IMR-90 (cell line): ENCODE measurements at regions not wholly inside any gene's neighbourhood (a gene's known extent, or its start where the extent isn't known, plus 50 kb on each side); places are given as distances from the start of the nearest gene placed in this dataset.

Experiments
- ATAC-seq: fragments of 200-7000 bp; cut with Tn5 transposase; 2 replicates; pipeline ENCODE4 v1.9.1; 2020; ENCODE audit warnings: low read depth, mild to moderate bottlenecking, moderate library complexity
- BruUV-seq: library from RNA; stranded (reverse); fragments of 400-500 nt; replicated peaks from 2 replicates; lab custom pipeline; 2021; lab: Mats Ljungman, UMichigan
- CTCF ChIA-PET: fragments of 300-600 bp; formaldehyde crosslinking; extraction: SDS; loops from one replicate; lab custom pipeline; 2021; ENCODE audit warnings: antibody characterized with exemption; lab: Yijun Ruan, JAX
- POLR2A ChIA-PET: fragments of 300-600 bp; sonication (Branson Sonifier 250); formaldehyde crosslinking; loops from one replicate; lab custom pipeline; 2022; ENCODE audit warnings: antibody characterized with exemption; ENCODE audit not compliant: unreplicated experiment; lab: Charles Lee
- DNase-seq: peaks from one replicate; pipeline ENCODE4 v3.0.0; 2013
- H2AFZ ChIP-seq: replicated peaks from 2 replicates; pipeline ENCODE3; 2013; ENCODE audit warnings: low read length, mild to moderate bottlenecking; ENCODE audit not compliant: poor library complexity
- H2AK5ac ChIP-seq: 2 replicates; pipeline ENCODE4 v1.6.1; 2013; ENCODE audit warnings: low read depth, low read length, inconsistent platforms
- H2AK9ac ChIP-seq: replicated peaks from 2 replicates; pipeline ENCODE3; 2013; ENCODE audit warnings: mild to moderate bottlenecking, low read depth, low read length, moderate library complexity; ENCODE audit not compliant: poor library complexity
- H2BK120ac ChIP-seq: 2 replicates; pipeline ENCODE4 v1.6.1; 2013; ENCODE audit warnings: low read depth, low read length, inconsistent platforms
- H2BK15ac ChIP-seq: 3 replicates; pipeline ENCODE4 v1.6.1; 2013; ENCODE audit warnings: low read depth, low read length, inconsistent platforms
- H2BK20ac ChIP-seq: 2 replicates; pipeline ENCODE4 v1.6.1; 2013; ENCODE audit warnings: low read depth, mild to moderate bottlenecking, inconsistent platforms, low read length, moderate library complexity
- H2BK5ac ChIP-seq: 2 replicates; pipeline ENCODE4 v1.6.1; 2013; ENCODE audit warnings: mild to moderate bottlenecking, low read depth, low read length, inconsistent platforms; ENCODE audit not compliant: poor library complexity, severe bottlenecking
- H3K14ac ChIP-seq: replicated peaks from 2 replicates; pipeline ENCODE4 v1.6.1; 2013; ENCODE audit warnings: low read depth, low read length, inconsistent platforms
- H3K18ac ChIP-seq: 2 replicates; pipeline ENCODE4 v1.6.1; 2013; ENCODE audit warnings: low read depth, low read length, control low read depth
- H3K23ac ChIP-seq: 2 replicates; pipeline ENCODE4 v1.6.1; 2013; ENCODE audit warnings: low read depth, low read length, inconsistent platforms
- H3K27ac ChIP-seq: 2 replicates; pipeline ENCODE4 v1.5.1; 2013; ENCODE audit warnings: mild to moderate bottlenecking, control low read depth, low read length; ENCODE audit not compliant: insufficient read depth
- H3K27me3 ChIP-seq: 2 replicates; pipeline ENCODE4 v1.6.1; 2013; ENCODE audit warnings: low read length; ENCODE audit not compliant: control insufficient read depth, insufficient read depth
- H3K36me3 ChIP-seq: 2 replicates; pipeline ENCODE4 v1.6.1; 2013; ENCODE audit warnings: low read length, mixed read lengths; ENCODE audit not compliant: control insufficient read depth, insufficient read depth
- H3K4ac ChIP-seq: 2 replicates; pipeline ENCODE4 v1.6.1; 2013; ENCODE audit warnings: low read depth, low read length, inconsistent platforms
- H3K4me1 ChIP-seq: 2 replicates; pipeline ENCODE4 v1.6.1; 2013; ENCODE audit warnings: low read length, mixed read lengths; ENCODE audit not compliant: control insufficient read depth, insufficient read depth
- H3K4me2 ChIP-seq: 2 replicates; pipeline ENCODE4 v1.6.1; 2013; ENCODE audit warnings: low read depth, mild to moderate bottlenecking, control low read depth, low read length, moderate library complexity
- H3K4me3 ChIP-seq: 2 replicates; pipeline ENCODE4 v1.5.1; 2013; ENCODE audit warnings: low read depth, mild to moderate bottlenecking, control low read depth, low read length, moderate library complexity; ENCODE audit not compliant: insufficient read depth
- H3K56ac ChIP-seq: 2 replicates; pipeline ENCODE4 v1.6.1; 2013; ENCODE audit warnings: low read length, inconsistent platforms; ENCODE audit not compliant: insufficient read depth; ENCODE audit errors: extremely low read depth
- H3K79me1 ChIP-seq, 2 experiments: 2 replicates each; pipeline ENCODE4 v1.6.1; 2013; ENCODE audit warnings: low read length in 2 of 2, inconsistent platforms in 1 of 2, low read depth in 1 of 2
- H3K9ac ChIP-seq: 2 replicates; pipeline ENCODE4 v1.6.1; 2013; ENCODE audit warnings: low read depth, low read length, control low read depth
- H3K9me1 ChIP-seq: 2 replicates; pipeline ENCODE4 v1.6.1; 2013; ENCODE audit warnings: low read length, inconsistent platforms; ENCODE audit not compliant: insufficient read depth
- H3K9me3 ChIP-seq: 2 replicates; pipeline ENCODE4 v1.6.1; 2013; ENCODE audit warnings: low read length; ENCODE audit not compliant: control insufficient read depth, insufficient read depth
- H4K20me1 ChIP-seq: 2 replicates; pipeline ENCODE4 v1.6.1; 2013; ENCODE audit warnings: low read length, inconsistent platforms; ENCODE audit not compliant: insufficient read depth
- H4K5ac ChIP-seq: 2 replicates; pipeline ENCODE4 v1.6.1; 2013; ENCODE audit warnings: mild to moderate bottlenecking, low read depth, low read length, control low read depth
- H4K8ac ChIP-seq, 2 experiments: 2 replicates each; pipeline ENCODE4 v1.6.1; 2013; ENCODE audit warnings: low read depth in 2 of 2, low read length in 2 of 2, control low read depth in 1 of 2, inconsistent platforms in 1 of 2
- H4K91ac ChIP-seq: 2 replicates; pipeline ENCODE4 v1.6.1; 2013; ENCODE audit warnings: low read depth, low read length, inconsistent platforms; ENCODE audit not compliant: insufficient read depth
- BHLHE40 ChIP-seq: fragments of 150-350 bp; IDR thresholded peaks from 2 replicates; pipeline ENCODE4 v1.6.1; 2016; ENCODE audit warnings: mild to moderate bottlenecking, low read depth, low read length
- CEBPB ChIP-seq: IDR thresholded peaks from 2 replicates; pipeline ENCODE4 v1.6.1; 2012; ENCODE audit warnings: low read depth, low read length, improper control_type of control experiment
- CHD1 ChIP-seq: IDR thresholded peaks from 2 replicates; pipeline ENCODE4 v1.6.1; 2012; ENCODE audit warnings: low read depth, low read length, improper control_type of control experiment
- CTCF ChIP-seq: conservative IDR thresholded peaks from 2 replicates; pipeline ENCODE4 v1.5.1; 2012; ENCODE audit warnings: mild to moderate bottlenecking, low read depth, low read length, improper control_type of control experiment
- ELK1 ChIP-seq: fragments of 150-350 bp; IDR thresholded peaks from 2 replicates; pipeline ENCODE4 v1.6.1; 2016; ENCODE audit warnings: low read depth, mild to moderate bottlenecking, low read length, moderate library complexity, borderline replicate concordance
- FOS ChIP-seq: fragments of 150-350 bp; IDR thresholded peaks from 2 replicates; pipeline ENCODE4 v1.6.1; 2016; ENCODE audit warnings: low read depth, low read length
- MAFK ChIP-seq: IDR thresholded peaks from 2 replicates; pipeline ENCODE4 v1.6.1; 2012; ENCODE audit warnings: low read depth, low read length, improper control_type of control experiment
- MAZ ChIP-seq: IDR thresholded peaks from 2 replicates; pipeline ENCODE4 v1.6.1; 2012; ENCODE audit warnings: low read depth, mild to moderate bottlenecking, low read length, improper control_type of control experiment, moderate library complexity, borderline replicate concordance
- MXI1 ChIP-seq: IDR thresholded peaks from 2 replicates; pipeline ENCODE4 v1.6.1; 2012; ENCODE audit warnings: low read depth, mild to moderate bottlenecking, low read length, moderate library complexity, borderline replicate concordance
- NFE2L2 ChIP-seq: fragments of 150-350 bp; IDR thresholded peaks from 2 replicates; pipeline ENCODE4 v1.6.1; 2016; ENCODE audit warnings: low read depth, mild to moderate bottlenecking, low read length
- POLR2A ChIP-seq: IDR thresholded peaks from 2 replicates; pipeline ENCODE4 v1.6.1; 2012; ENCODE audit warnings: mild to moderate bottlenecking, low read depth, low read length
- RAD21 ChIP-seq: IDR thresholded peaks from 2 replicates; pipeline ENCODE4 v1.6.1; 2012; ENCODE audit warnings: low read length, improper control_type of control experiment
- RCOR1 ChIP-seq: IDR thresholded peaks from 2 replicates; pipeline ENCODE4 v1.6.1; 2012; ENCODE audit warnings: mild to moderate bottlenecking, low read length, improper control_type of control experiment; ENCODE audit not compliant: insufficient replicate concordance
- RFX5 ChIP-seq: IDR thresholded peaks from 2 replicates; pipeline ENCODE4 v1.8.0; 2012; ENCODE audit warnings: low read depth, mild to moderate bottlenecking, low read length, moderate library complexity
- SMC3 ChIP-seq: fragments of 150-350 bp; IDR thresholded peaks from 2 replicates; pipeline ENCODE4 v1.6.1; 2016; ENCODE audit warnings: low read depth, mild to moderate bottlenecking, antibody characterized with exemption, low read length, moderate library complexity
- USF2 ChIP-seq: fragments of 150-350 bp; IDR thresholded peaks from 2 replicates; pipeline ENCODE4 v1.6.1; 2017; ENCODE audit warnings: mild to moderate bottlenecking, antibody characterized with exemption, low read length, low read depth
- WGBS, 2 experiments: methylation state at CpG; one replicate each; pipeline versions ENCODE4 v1.1.5 to v1.1.7; 2013; ENCODE audit warnings: missing lambda C conversion rate in 2 of 2; ENCODE audit not compliant: insufficient read length in 1 of 2; ENCODE audit errors: extremely low coverage in 2 of 2; 5-methylcytosine and 5-hydroxymethylcytosine counted together
- dilution Hi-C: fragments of 300-500 bp; cut with HindIII; formaldehyde crosslinking; loops from one replicate; pipeline ENCODE4 v1.14.3; 2018; ENCODE audit warnings: low sequenced_read_pairs; ENCODE audit not compliant: unreplicated experiment
- in situ Hi-C: fragments of 300-500 bp; cut with MboI; formaldehyde crosslinking; loops from 3 replicates; pipeline ENCODE4 v1.14.3; 2019; ENCODE audit warnings: low sequenced_read_pairs, inconsistent platforms, mixed read lengths
- intact Hi-C: fragments of 100-400 bp; cut with micrococcal nuclease; formaldehyde crosslinking; loops from 2 replicates; pipeline ENCODE4 v1.10.0; 2022

- no peak overlapping the region for H2BK15ac ChIP-seq
- H3K23ac ChIP-seq, result no peak overlapping the region
- H2BK120ac ChIP-seq, result no peak overlapping the region
- TF ChIP-seq CTCF (no peak), CHD1 (no peak), ELK1 (no peak), MAZ (no peak), FOS (no peak), BHLHE40 (no peak), MXI1 (no peak), RAD21 (no peak), RFX5 (no peak), MAFK (no peak), SMC3 (no peak), POLR2A (no peak), USF2 (no peak), NFE2L2 (no peak), RCOR1 (no peak), CEBPB (no peak)
- no peaks in the 10 kb centered on the region for H3K4me1 ChIP-seq
- no peak overlapping the region for H3K9ac ChIP-seq
- no peak overlapping the region for H2BK5ac ChIP-seq
- no peak overlapping the region for H4K91ac ChIP-seq
- H3K56ac ChIP-seq, result no peak overlapping the region
- no peaks in the 10 kb centered on the region for H3K79me1 ChIP-seq
- in situ Hi-C loops, result no loop called here
- no peak overlapping the region for H3K4ac ChIP-seq
- H3K27me3 ChIP-seq, result no peaks in the 10 kb centered on the region
- intact Hi-C loops, result no loop called here
- H4K8ac ChIP-seq, result no peak overlapping the region
- dilution Hi-C loops, result no loop called here
- ChIA-PET POLR2A (no interaction called here), CTCF (interaction anchor here (0.6 kb wide), 1 partner anchor 11 kb away, joined by 3 read pairs; no protein-coding TSS in a partner anchor)
- H3K27ac ChIP-seq, result no peak overlapping the region
- H2AK5ac ChIP-seq, result no peak overlapping the region
- no peaks in the 10 kb centered on the region for H3K36me3 ChIP-seq
- H2BK20ac ChIP-seq, result no peak overlapping the region
- no peak overlapping the region for H2AFZ ChIP-seq
- DNase-seq, result no peak
- no peak overlapping the region for H3K18ac ChIP-seq
- no CpG with 5 or more reads among the region's 1 CpG for WGBS, 2 experiments
- H3K4me3 ChIP-seq, result no peak overlapping the region
- H2AK9ac ChIP-seq, result no peak overlapping the region
- BruUV-seq, result no TSS peak
- no peaks in the 10 kb centered on the region for H3K9me3 ChIP-seq
- H3K9me1 ChIP-seq, result no peaks in the 10 kb centered on the region
- ATAC-seq, result no peak
- no peaks in the 10 kb centered on the region for H4K20me1 ChIP-seq
- no peak overlapping the region for H4K5ac ChIP-seq
- no peak overlapping the region for H3K4me2 ChIP-seq
- H3K14ac ChIP-seq, result no peak overlapping the region
These were observed 226.1 kb upstream of the KCNIP4 start for GRCh38 chr4:22174640-22175039.
